ENCODE measurements at regions not wholly inside any gene's neighbourhood (a gene's known extent, or its start where the extent isn't known, plus 50 kb on each side); places are given as distances from the start of the nearest gene placed in this dataset.

DNA sequence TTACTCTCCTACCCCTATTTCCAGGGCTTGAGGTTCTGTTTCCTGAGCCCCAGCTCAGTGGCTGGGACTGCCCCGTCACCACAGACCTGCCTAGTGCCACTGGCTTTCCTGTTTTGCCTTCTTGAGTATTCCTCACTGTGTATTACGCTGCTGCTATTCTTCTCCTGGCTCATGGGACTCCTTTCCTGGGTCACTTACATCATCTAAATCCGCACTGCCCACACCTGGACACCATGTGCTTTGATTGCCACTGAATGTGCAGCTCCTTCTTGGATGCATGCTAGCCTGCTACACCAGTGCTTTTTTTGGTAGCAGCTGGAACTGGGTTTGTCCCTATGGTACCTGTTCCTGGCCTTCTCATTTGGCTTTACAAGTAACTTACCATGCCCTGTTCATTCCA lies 96.6 kb upstream of the PTPRM start:
- no peak for DNase-seq (ENCODE audit: low read depth)
- no peak for TF ChIP-seq MYC (IDR thresholded peaks at IDR 0.05; ENCODE audit: low read depth, low read length)
- TF ChIP-seq, protein P1, sequence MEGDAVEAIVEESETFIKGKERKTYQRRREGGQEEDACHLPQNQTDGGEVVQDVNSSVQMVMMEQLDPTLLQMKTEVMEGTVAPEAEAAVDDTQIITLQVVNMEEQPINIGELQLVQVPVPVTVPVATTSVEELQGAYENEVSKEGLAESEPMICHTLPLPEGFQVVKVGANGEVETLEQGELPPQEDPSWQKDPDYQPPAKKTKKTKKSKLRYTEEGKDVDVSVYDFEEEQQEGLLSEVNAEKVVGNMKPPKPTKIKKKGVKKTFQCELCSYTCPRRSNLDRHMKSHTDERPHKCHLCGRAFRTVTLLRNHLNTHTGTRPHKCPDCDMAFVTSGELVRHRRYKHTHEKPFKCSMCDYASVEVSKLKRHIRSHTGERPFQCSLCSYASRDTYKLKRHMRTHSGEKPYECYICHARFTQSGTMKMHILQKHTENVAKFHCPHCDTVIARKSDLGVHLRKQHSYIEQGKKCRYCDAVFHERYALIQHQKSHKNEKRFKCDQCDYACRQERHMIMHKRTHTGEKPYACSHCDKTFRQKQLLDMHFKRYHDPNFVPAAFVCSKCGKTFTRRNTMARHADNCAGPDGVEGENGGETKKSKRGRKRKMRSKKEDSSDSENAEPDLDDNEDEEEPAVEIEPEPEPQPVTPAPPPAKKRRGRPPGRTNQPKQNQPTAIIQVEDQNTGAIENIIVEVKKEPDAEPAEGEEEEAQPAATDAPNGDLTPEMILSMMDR (IDR thresholded peaks at IDR 0.05; ENCODE audit: low read depth, low read length) = no peak
- TF ChIP-seq, protein P2, sequence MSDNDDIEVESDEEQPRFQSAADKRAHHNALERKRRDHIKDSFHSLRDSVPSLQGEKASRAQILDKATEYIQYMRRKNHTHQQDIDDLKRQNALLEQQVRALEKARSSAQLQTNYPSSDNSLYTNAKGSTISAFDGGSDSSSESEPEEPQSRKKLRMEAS (IDR thresholded peaks at IDR 0.05; ENCODE audit: low read depth, low read length) = no peak
- no peak for TF ChIP-seq POLR2A (IDR thresholded peaks at IDR 0.05; ENCODE audit: extremely low read depth, insufficient read length)
- H3K4me3 ChIP-seq (ENCODE audit: low read depth, low read length) = no peak overlapping the region

DNA sequence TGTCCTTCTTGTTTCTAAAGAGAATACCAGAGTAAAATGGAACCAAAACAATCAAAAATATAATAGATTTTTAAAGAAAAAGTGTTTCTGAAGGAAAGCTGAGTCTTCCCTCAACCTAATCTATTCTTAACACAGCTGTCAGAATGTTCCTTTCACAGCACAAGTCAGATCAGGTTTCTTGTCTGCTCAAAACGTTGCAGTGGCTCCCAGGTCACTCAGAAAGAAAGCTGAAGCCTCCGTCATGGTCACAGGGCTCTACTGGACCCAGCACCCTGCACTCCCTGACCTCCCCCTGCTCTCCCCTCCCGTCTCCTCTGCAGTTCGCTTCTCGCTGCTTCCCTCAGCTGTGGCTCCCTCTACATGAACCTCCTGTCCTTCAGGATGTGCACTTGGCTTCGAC lies 90.7 kb upstream of the PTPRM start:
- no peak for TF ChIP-seq MYC (IDR thresholded peaks at IDR 0.05; ENCODE audit: low read depth, low read length)
- TF ChIP-seq, protein P1 (IDR thresholded peaks at IDR 0.05; ENCODE audit: low read depth, low read length) = no peak
- TF ChIP-seq, protein P2 (IDR thresholded peaks at IDR 0.05; ENCODE audit: low read depth, low read length) = no peak
- no peak for TF ChIP-seq POLR2A (IDR thresholded peaks at IDR 0.05; ENCODE audit: extremely low read depth, insufficient read length)
- H3K4me3 ChIP-seq (ENCODE audit: low read depth, low read length) = no peak overlapping the region
- DNase-seq (ENCODE audit: low read depth) = no peak

DNA sequence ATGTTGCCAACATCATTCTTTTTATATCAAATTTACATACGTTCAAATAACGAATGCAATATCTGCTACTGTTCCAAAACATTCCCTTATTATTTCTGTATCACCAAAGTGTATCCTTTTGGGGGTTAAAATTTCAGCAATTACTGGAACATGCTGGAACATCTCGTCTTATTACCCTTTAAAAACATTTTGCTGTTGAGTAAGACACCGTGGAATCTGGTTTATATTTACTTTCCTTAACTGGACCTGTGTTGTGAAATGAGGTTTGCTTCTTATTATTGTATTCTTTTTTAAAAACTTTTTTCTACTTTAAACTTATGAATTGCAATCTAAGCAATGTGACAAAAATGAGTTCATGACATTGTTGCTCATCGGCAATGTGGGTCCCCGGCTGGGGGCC lies 87.4 kb upstream of the PTPRM start:
- no peak overlapping the region for H3K4me3 ChIP-seq (ENCODE audit: low read depth, low read length)
- DNase-seq (ENCODE audit: low read depth) = no peak
- TF ChIP-seq, protein P1 (IDR thresholded peaks at IDR 0.05; ENCODE audit: low read depth, low read length) = no peak
- TF ChIP-seq MYC (IDR thresholded peaks at IDR 0.05; ENCODE audit: low read depth, low read length) (no peak), POLR2A (IDR thresholded peaks at IDR 0.05; ENCODE audit: extremely low read depth, insufficient read length) (no peak)
- TF ChIP-seq, protein P2 (IDR thresholded peaks at IDR 0.05; ENCODE audit: low read depth, low read length) = no peak

DNA sequence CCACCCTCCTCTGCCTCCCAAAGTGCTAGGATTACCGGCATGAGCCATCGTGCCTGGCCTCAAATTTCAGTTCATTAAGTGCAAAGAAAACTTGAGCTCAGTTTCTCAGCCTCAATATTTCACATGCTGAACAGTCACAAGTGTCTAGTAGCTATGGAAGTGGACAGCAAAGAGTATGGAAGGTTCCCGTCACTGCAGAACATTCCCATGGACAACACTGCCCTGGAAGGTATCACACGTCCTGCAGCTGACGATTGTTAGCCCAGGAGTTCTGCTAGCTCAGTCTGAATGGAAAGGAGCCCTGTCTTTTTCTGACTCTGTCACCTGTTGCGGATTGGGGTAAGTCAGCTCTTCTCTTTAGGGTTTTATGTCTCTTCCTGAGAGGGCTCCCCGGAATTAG lies 86.2 kb upstream of the PTPRM start:
- DNase-seq (ENCODE audit: low read depth) = no peak
- H3K4me3 ChIP-seq (ENCODE audit: low read depth, low read length) = no peak overlapping the region
- TF ChIP-seq MYC (IDR thresholded peaks at IDR 0.05; ENCODE audit: low read depth, low read length) = no peak
- TF ChIP-seq, protein P1 (IDR thresholded peaks at IDR 0.05; ENCODE audit: low read depth, low read length) = no peak
- TF ChIP-seq, protein P2 (IDR thresholded peaks at IDR 0.05; ENCODE audit: low read depth, low read length) = no peak
- no peak for TF ChIP-seq POLR2A (IDR thresholded peaks at IDR 0.05; ENCODE audit: extremely low read depth, insufficient read length)

DNA sequence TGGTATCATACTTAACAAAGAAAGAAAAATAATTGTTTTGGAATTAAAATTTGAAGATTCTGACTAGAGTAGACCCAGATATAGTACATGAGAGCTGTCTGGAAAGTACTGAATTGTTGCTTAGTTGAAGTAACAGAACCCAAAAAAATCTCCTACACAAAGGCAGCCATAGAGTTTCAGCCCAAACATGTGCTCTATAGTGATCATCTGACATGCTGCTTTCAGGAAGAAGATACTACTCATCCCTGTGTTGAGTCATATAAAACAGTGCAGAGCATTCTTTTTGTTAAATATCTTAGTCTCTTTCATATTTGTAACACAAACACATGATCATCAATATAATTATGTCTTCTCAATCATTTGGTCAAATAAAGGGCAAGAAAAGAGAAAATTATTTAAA lies 84.8 kb upstream of the PTPRM start:
- TF ChIP-seq, protein P2 (IDR thresholded peaks at IDR 0.05; ENCODE audit: low read depth, low read length) = no peak
- TF ChIP-seq MYC (IDR thresholded peaks at IDR 0.05; ENCODE audit: low read depth, low read length) (no peak), POLR2A (IDR thresholded peaks at IDR 0.05; ENCODE audit: extremely low read depth, insufficient read length) (no peak)
- TF ChIP-seq, protein P1 (IDR thresholded peaks at IDR 0.05; ENCODE audit: low read depth, low read length) = no peak
- DNase-seq (ENCODE audit: low read depth) = no peak
- H3K4me3 ChIP-seq (ENCODE audit: low read depth, low read length) = no peak overlapping the region

DNA sequence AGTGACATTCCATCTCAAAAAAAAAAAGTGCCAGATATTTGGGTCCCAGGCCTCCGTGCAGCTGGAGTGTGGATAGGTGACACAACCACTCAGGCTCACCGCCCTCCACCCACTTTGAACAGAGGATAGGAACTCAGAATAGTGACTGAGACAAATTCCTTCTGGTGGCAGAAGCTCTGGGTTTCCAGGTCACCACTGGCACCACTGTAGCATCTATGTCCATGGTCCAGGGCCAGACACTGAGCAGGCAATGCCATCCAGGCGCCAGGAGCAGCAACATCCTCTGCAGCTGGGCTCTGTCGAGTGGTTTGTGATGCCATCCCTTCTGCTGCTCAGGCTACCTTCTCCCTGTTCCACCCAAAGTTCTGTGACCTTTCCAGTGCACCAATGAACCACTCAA lies 81.5 kb upstream of the PTPRM start:
- no peak for TF ChIP-seq MYC (IDR thresholded peaks at IDR 0.05; ENCODE audit: low read depth, low read length)
- TF ChIP-seq, protein P2 (IDR thresholded peaks at IDR 0.05; ENCODE audit: low read depth, low read length) = no peak
- TF ChIP-seq, protein P1 (IDR thresholded peaks at IDR 0.05; ENCODE audit: low read depth, low read length) = no peak
- TF ChIP-seq POLR2A (IDR thresholded peaks at IDR 0.05; ENCODE audit: extremely low read depth, insufficient read length) = no peak
- H3K4me3 ChIP-seq (ENCODE audit: low read depth, low read length) = no peak overlapping the region
- DNase-seq (ENCODE audit: low read depth) = no peak
